ENCODE measurements at regions not wholly inside any gene's neighbourhood (a gene's known extent, or its start where the extent isn't known, plus 50 kb on each side); places are given as distances from the start of the nearest gene placed in this dataset.

DNA sequence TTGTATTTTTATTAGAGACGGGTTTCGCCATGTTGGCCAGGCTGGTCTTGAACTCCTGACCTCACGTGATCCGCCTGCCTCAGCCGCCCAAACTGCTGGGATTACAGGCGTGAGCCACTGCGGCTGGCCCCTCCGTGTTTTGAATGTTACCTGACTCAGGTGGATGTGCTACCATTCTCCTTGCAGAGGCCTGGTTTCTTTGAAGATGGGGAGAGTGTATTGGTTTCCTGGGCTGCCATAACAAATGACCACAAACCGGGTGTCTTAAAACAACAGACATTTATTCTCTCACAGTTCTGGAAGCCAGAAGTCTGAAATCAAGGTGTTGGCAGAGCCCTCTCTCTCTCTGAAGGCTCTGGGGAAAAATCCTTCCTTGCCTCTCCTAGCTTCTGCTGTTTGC is 98.0 kb downstream of the IRF2BPL start:
- no peaks in the 10 kb centered on the region for H3K4me1 ChIP-seq (ENCODE audit: control insufficient read depth, insufficient read depth, low read length)
- no peak overlapping the region for H3K27ac ChIP-seq (ENCODE audit: low read depth, low read length)
- no peaks in the 10 kb centered on the region for H3K27me3 ChIP-seq (ENCODE audit: control insufficient read depth, insufficient read depth, low read length)
- no peak overlapping the region for H3K4me3 ChIP-seq (ENCODE audit: low read length)
- H3K36me3 ChIP-seq (ENCODE audit: control insufficient read depth, insufficient read depth, low read length), result no peaks in the 10 kb centered on the region
- H3K9ac ChIP-seq (ENCODE audit: low read length), result no peak overlapping the region

DNA sequence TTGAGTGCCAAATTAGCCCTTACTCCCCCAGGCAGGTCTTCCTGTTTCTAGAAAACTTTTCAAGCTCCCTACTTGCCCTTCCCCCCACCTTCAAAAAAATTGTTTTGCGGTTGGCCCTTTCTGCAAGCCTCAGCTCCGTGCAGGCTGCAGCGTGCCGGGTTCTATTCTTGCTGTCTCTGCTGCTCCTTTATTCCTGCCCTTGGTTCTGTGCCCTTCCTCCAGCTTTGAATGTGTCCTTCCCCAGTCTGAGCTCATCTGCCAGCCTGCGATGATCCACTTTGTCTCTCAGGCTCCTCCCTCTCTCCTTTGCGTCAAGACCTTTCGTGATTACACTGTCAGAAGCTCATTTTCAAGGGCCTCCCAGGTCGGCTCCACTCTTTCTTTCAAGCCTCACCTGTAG is 98.6 kb downstream of the IRF2BPL start:
- no peak overlapping the region for H3K4me3 ChIP-seq (ENCODE audit: low read length)
- no peak overlapping the region for H3K9ac ChIP-seq (ENCODE audit: low read length)
- no peaks in the 10 kb centered on the region for H3K27me3 ChIP-seq (ENCODE audit: control insufficient read depth, insufficient read depth, low read length)
- H3K27ac ChIP-seq (ENCODE audit: low read depth, low read length), result no peak overlapping the region
- H3K36me3 ChIP-seq (ENCODE audit: control insufficient read depth, insufficient read depth, low read length), result no peaks in the 10 kb centered on the region
- no peaks in the 10 kb centered on the region for H3K4me1 ChIP-seq (ENCODE audit: control insufficient read depth, insufficient read depth, low read length)

DNA sequence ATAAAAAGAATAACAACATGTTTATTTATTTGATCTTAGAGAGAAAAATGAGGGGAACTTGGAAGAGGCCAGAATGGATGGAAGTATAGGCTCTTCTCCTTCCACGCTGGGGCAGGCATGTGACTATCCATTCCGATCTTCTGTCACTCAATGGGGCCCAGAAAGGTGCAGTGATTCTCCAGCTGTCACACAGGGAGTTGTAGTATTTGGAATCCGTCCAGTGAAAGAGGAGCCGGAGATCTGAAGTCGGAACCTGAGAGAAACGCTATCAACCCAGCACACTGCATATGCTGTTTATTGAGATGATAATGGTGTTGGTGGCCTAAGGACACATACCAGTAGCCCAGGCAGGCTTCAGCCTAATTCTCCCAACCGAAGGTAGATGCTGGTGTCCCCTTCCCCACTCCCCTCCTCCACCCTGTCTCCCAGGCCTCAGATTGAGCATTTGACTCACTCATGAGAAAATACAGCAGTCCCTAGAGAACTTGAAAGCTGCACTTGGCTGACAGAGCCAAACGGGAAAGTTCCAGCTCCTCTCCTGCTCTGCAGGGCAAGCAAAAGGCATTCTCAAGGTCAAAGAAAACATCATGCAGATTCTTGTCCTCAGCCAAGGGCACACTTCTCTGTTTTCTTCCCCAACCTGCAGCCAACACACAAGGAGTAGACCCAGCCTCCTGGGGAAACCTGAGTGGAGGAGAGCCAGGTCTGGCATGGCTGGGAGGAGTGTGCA is 100.4 kb downstream of the IRF2BPL start:
- Histone ChIP-seq H3K9ac (ENCODE audit: low read length) (no peak overlapping the region), H3K4me3 (ENCODE audit: low read length) (no peak overlapping the region), H3K4me1 (ENCODE audit: control insufficient read depth, insufficient read depth, low read length) (no peaks in the 10 kb centered on the region), H3K27me3 (ENCODE audit: control insufficient read depth, insufficient read depth, low read length) (no peaks in the 10 kb centered on the region), H3K36me3 (ENCODE audit: control insufficient read depth, insufficient read depth, low read length) (no peaks in the 10 kb centered on the region), H3K27ac (ENCODE audit: low read depth, low read length) (no peak overlapping the region)

DNA sequence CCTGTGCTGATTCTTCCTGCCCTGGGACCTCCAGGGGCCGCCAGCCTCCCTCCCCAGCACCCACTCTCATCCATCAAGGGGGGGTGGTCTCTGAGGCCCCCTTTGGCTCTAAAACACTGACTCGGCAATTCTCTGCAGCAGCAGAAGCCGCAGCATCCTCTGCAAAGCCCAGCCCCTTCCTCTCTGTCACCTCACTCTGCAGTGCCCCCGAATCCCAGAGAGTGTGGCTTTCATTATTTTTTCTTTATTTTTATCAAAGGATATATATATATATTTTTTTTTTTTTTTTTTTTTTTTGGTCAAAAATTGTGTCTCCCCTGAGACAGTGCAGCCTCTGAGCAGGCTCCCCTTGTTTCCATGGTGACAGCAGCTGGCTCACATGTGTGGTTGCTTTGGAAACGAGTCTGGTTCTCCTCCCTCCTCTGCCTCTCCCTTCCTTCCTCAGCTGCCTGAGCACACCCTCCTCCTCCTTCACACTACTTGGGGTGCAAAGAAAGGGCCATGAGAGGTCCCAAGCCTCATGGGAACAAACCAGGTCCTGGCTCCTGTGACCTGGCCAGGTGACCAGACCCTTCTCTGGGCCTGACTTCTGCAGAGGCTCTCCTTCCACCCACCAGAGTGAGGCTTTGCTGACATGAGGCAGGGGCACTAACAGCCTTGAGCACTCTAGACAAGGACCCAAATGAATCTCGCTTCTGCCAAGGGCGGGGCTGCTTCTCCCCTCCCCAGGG is 100.5 kb downstream of the LRRC74A start:
- Histone ChIP-seq H3K9ac (ENCODE audit: low read length) (no peak overlapping the region), H3K27ac (ENCODE audit: low read depth, low read length) (no peak overlapping the region), H3K4me3 (ENCODE audit: low read length) (peak overlapping the region; percentile 11), H3K36me3 (ENCODE audit: control insufficient read depth, insufficient read depth, low read length) (no peaks in the 10 kb centered on the region), H3K27me3 (ENCODE audit: control insufficient read depth, insufficient read depth, low read length) (no peaks in the 10 kb centered on the region), H3K4me1 (ENCODE audit: control insufficient read depth, insufficient read depth, low read length) (no peaks in the 10 kb centered on the region)

DNA sequence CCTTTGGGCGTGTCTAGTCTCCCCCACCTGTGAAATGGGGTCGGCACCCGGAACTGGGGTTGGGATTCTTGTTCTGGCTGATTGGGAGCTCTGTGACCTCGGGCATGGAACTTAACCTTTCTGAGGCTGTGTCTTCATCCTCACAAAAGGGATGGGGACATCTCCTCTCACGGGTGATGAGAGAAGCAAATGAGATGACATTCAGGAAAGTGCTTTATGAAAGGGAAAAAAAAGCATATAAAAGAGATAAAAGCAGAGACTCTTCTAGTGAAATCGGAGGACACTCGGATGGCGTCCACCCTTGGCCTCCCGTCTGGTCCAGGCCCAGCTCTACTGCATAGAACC is 98.9 kb downstream of the LRRC74A start:
- Histone ChIP-seq H3K36me3 (ENCODE audit: control insufficient read depth, insufficient read depth, low read length) (no peaks in the 10 kb centered on the region), H3K4me3 (ENCODE audit: low read length) (no peak overlapping the region), H3K4me1 (ENCODE audit: control insufficient read depth, insufficient read depth, low read length) (peaks cover 5% of the 10 kb centered on the region), H3K9ac (ENCODE audit: low read length) (no peak overlapping the region), H3K27me3 (ENCODE audit: control insufficient read depth, insufficient read depth, low read length) (no peaks in the 10 kb centered on the region), H3K27ac (ENCODE audit: low read depth, low read length) (no peak overlapping the region)

DNA sequence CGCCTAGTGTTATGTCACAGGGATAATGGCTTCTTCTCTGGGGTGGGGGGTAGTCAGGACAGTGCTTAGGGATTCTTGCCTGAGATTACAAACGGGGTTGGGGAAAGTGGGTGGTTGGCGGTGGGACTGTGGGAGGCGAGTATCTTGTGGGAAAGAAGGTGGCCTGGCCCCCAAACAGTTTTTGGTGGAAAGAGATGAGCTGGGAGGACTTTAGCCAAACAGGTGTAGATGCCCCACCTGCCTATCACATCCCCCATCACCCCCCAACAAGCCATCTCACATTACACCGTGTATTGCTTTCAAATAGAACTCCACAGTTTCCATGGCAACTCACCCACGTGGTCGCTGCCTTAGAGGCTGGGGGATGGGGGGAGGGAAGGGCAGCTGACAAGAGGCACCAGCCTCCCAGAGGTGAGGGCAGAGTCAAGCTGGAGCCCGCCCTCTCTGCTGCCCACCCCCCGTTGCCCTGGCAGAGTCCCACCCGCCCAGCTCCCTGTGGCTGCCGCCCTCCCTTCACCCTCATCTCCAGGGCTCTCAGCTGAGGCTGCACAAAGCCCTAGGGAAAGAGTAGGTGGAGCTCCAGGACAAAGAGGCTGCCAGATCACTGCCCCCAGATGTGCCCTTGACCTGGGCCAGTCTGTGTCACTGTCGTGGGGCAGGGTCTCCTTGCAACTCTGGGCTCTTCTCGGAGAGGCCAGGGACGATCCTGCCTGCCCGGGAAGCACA is 98.3 kb downstream of the LRRC74A start:
- Histone ChIP-seq H3K27ac (ENCODE audit: low read depth, low read length) (no peak overlapping the region), H3K27me3 (ENCODE audit: control insufficient read depth, insufficient read depth, low read length) (no peaks in the 10 kb centered on the region), H3K4me3 (ENCODE audit: low read length) (no peak overlapping the region), H3K4me1 (ENCODE audit: control insufficient read depth, insufficient read depth, low read length) (peaks cover 8% of the 10 kb centered on the region), H3K9ac (ENCODE audit: low read length) (no peak overlapping the region), H3K36me3 (ENCODE audit: control insufficient read depth, insufficient read depth, low read length) (no peaks in the 10 kb centered on the region)

DNA sequence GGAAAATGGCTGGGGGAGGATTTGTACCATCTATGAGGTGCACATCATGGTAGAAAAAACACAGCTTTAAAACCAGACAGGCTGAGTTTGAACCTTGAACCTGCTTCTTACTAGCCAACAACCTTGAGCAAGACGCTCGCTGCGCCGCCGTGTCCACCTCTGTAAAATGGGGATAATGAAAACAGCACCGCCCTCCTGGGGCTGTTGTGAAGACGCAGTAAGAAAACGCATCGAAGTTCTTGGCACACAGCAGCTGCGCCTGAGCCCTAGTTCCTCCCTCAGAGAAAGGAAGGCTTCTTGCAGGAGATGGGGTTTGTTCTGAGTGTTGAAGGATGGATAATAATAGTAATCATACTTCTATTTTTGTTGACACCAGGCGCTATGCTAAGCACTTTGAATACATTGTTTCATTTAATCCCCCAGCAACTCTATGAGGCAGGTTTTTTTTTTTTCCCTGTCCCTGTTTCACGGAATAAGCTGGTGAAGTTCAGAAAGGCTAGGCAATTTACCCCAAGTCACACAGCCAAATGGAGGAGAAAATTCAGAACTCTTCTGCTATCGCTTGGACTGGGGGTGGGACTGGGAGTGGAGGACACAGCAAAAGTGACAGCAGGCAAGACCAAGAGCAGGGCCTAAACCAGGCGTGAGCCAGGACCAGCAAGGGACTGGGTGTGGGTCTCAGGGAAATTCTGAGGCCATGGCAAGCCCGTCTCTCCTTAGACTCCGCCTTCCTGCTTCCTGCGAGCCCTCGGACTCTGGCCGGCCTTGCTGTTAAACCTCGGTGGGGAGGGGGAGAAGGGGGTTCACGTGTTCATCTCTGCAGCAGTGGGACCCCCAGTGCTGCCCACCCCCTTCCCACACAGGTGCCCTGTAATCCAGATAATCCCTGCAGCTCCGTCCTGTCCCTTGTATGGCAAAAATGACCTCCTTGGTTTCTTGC is 97.5 kb downstream of the LRRC74A start:
- no peak overlapping the region for H3K9ac ChIP-seq (ENCODE audit: low read length)
- H3K4me1 ChIP-seq (ENCODE audit: control insufficient read depth, insufficient read depth, low read length), result peaks cover 15% of the 10 kb centered on the region
- no peak overlapping the region for H3K4me3 ChIP-seq (ENCODE audit: low read length)
- H3K36me3 ChIP-seq (ENCODE audit: control insufficient read depth, insufficient read depth, low read length), result no peaks in the 10 kb centered on the region
- H3K27me3 ChIP-seq (ENCODE audit: control insufficient read depth, insufficient read depth, low read length), result no peaks in the 10 kb centered on the region
- H3K27ac ChIP-seq (ENCODE audit: low read depth, low read length), result no peak overlapping the region

DNA sequence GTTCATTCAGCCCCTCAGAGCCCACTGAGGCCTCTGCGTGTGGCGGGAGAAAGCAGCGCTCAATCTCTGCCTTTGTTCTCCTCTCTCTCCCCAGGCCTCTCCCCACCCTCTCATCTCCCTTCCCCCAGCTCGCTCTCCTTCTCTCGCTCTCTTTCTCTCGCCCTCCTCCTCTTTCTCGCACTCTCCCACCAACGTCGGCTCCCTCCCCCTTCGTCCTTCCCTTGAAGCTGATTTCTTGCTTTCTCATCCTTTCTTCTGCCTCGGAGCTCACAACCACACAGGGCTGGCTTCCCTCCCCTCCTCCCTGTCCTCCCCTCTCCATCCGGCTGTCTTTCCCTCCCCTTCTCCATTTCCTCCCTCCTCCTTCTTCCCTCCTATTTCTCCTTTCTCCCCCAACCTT is 96.4 kb downstream of the LRRC74A start:
- no peaks in the 10 kb centered on the region for H3K27me3 ChIP-seq (ENCODE audit: control insufficient read depth, insufficient read depth, low read length)
- no peak overlapping the region for H3K4me3 ChIP-seq (ENCODE audit: low read length)
- H3K36me3 ChIP-seq (ENCODE audit: control insufficient read depth, insufficient read depth, low read length), result no peaks in the 10 kb centered on the region
- no peak overlapping the region for H3K9ac ChIP-seq (ENCODE audit: low read length)
- peaks cover 26% of the 10 kb centered on the region for H3K4me1 ChIP-seq (ENCODE audit: control insufficient read depth, insufficient read depth, low read length)
- no peak overlapping the region for H3K27ac ChIP-seq (ENCODE audit: low read depth, low read length)

DNA sequence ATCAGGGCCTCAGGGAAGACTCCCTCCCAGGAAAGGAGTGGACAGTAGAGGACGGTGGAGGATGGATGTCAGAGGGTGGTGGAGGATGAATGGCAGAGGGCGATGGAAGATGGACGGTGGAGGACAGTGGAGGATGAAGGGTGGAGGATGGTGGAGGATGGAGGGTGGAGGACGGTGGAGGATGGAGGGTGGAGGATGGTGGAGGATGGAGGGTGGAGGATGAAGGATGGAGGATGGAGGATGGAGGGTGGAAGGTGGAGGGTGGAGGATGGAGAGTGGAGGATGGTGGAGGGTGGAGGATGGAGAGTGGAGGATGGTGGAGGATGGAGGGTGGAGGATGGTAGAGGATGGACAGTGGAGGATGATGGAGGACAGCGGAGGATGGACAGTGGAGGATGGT is 95.9 kb downstream of the LRRC74A start:
- Histone ChIP-seq H3K27ac (ENCODE audit: low read depth, low read length) (no peak overlapping the region), H3K4me1 (ENCODE audit: control insufficient read depth, insufficient read depth, low read length) (peaks cover 31% of the 10 kb centered on the region), H3K9ac (ENCODE audit: low read length) (no peak overlapping the region)

DNA sequence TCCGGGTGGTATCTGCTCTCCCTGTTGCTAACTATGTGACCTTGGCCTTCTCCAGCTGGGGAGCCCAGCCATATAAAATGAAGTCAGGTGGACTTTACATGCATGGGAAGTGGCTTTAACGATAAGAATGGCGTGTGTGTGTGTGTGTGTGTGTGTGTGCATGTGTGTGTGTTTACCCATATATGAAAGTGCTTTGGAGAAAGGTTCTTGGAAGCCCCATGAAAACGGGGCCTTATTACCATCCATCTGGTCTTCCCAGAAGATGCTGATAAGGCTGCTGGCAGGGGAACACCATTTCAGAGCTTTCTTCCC is 94.8 kb downstream of the LRRC74A start:
- H3K27me3 ChIP-seq (ENCODE audit: control insufficient read depth, insufficient read depth, low read length), result no peaks in the 10 kb centered on the region
- H3K4me1 ChIP-seq (ENCODE audit: control insufficient read depth, insufficient read depth, low read length), result peaks cover 35% of the 10 kb centered on the region
- no peaks in the 10 kb centered on the region for H3K36me3 ChIP-seq (ENCODE audit: control insufficient read depth, insufficient read depth, low read length)
- H3K9ac ChIP-seq (ENCODE audit: low read length), result no peak overlapping the region
- no peak overlapping the region for H3K4me3 ChIP-seq (ENCODE audit: low read length)
- H3K27ac ChIP-seq (ENCODE audit: low read depth, low read length), result no peak overlapping the region

More for the DNA sequence above, 95.9 kb downstream of the LRRC74A start:
- Histone ChIP-seq H3K27me3 (ENCODE audit: control insufficient read depth, insufficient read depth, low read length) (no peaks in the 10 kb centered on the region), H3K4me3 (ENCODE audit: low read length) (no peak overlapping the region), H3K36me3 (ENCODE audit: control insufficient read depth, insufficient read depth, low read length) (no peaks in the 10 kb centered on the region)

DNA sequence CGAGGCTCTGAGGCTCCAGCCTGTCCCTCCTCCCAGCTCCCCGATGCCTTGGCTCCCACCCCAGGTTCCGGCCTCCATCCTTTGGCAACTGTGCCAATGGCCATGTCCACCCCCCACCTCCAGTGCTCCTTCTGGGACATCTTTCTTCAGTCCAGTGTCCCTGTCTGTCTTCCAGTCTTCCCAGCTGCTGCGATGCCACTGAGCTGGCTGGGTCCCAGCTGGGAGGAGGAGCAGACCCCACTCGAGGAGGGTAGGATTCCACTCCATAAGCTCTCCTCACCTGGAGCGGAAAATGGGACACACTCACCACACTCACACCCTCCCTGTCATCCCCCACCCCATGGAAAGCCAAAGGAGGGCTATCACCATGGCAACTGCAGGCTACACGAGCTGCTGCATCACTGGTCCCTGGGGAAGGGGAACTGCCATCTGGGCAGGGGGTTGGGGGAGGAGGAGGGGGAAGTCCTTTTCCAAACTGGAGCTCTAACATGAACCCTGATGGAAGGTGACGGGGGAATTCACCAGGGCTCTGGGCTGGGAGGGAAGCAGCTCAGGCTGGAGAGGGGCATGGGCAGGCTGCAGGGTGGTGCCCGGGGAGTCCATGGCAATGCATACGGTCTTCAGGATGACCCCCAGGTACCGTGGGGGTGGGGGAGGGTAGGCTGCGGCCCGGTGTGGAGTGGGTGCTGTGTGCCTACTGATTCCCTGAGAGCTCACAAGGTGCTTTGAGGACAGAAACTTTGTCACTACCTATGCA is 94.3 kb downstream of the LRRC74A start:
- Histone ChIP-seq H3K4me1 (ENCODE audit: control insufficient read depth, insufficient read depth, low read length) (peaks cover 35% of the 10 kb centered on the region), H3K27ac (ENCODE audit: low read depth, low read length) (peak overlapping the region; percentile 98), H3K4me3 (ENCODE audit: low read length) (peak overlapping the region; percentile 27), H3K9ac (ENCODE audit: low read length) (no peak overlapping the region), H3K27me3 (ENCODE audit: control insufficient read depth, insufficient read depth, low read length) (no peaks in the 10 kb centered on the region), H3K36me3 (ENCODE audit: control insufficient read depth, insufficient read depth, low read length) (no peaks in the 10 kb centered on the region)

Data from rectal smooth muscle tissue (tissue), 1 donor.